Mucosa of rectum (tissue), 2 donors: ENCODE measurements at regions not wholly inside any gene's neighbourhood (a gene's known extent, or its start where the extent isn't known, plus 50 kb on each side); places are given as distances from the start of the nearest gene placed in this dataset.

Experiments
- H3K27ac ChIP-seq, 2 donors: one replicate each; pipeline ENCODE4 v1.7.0; 2013; ENCODE audit warnings: inconsistent platforms in 2 of 2, low read depth in 2 of 2, low read length in 2 of 2
- H3K27me3 ChIP-seq, 2 donors: one replicate each; pipeline ENCODE4 v1.7.0; 2013; ENCODE audit warnings: low read length in 2 of 2; ENCODE audit not compliant: control insufficient read depth in 2 of 2, insufficient read depth in 2 of 2
- H3K36me3 ChIP-seq, 2 donors: one replicate each; pipeline ENCODE4 v1.7.0; 2013; ENCODE audit warnings: low read length in 2 of 2; ENCODE audit not compliant: control insufficient read depth in 2 of 2, insufficient read depth in 2 of 2
- H3K4me1 ChIP-seq, 2 donors: one replicate each; pipeline ENCODE4 v1.7.0; 2013; ENCODE audit warnings: low read length in 2 of 2, mild to moderate bottlenecking in 1 of 2; ENCODE audit not compliant: control insufficient read depth in 2 of 2, insufficient read depth in 2 of 2
- H3K4me3 ChIP-seq, 2 donors: one replicate each; pipeline ENCODE4 v1.7.0; 2013; ENCODE audit warnings: low read length in 2 of 2
- H3K9ac ChIP-seq, 2 donors: one replicate each; pipeline ENCODE4 v1.7.0; 2013; ENCODE audit warnings: low read length in 2 of 2, low read depth in 1 of 2, mild to moderate bottlenecking in 1 of 2
- H3K9me3 ChIP-seq, 2 donors: one replicate each; pipeline ENCODE4 v1.7.0; 2013; ENCODE audit warnings: low read length in 2 of 2; ENCODE audit not compliant: control insufficient read depth in 2 of 2
- donor health status: healthy.
- donor health status: Normal muscosa, but diverticular disease.

- Histone ChIP-seq H3K9me3 (no peaks in the 10 kb centered on the region), H3K4me3 (no peak overlapping the region), H3K9ac (no peak overlapping the region), H3K27ac (no peak overlapping the region), H3K36me3 (no peaks in the 10 kb centered on the region), H3K27me3 (no peaks in the 10 kb centered on the region), H3K4me1 (no peaks in the 10 kb centered on the region)
These were observed 848.7 kb upstream of the NXPH2 start for GRCh38 chr2:139628931-139629330.

- Histone ChIP-seq H3K4me1 (no peaks in the 10 kb centered on the region), H3K36me3 (no peaks in the 10 kb centered on the region), H3K9me3 (no peaks in the 10 kb centered on the region), H3K9ac (no peak overlapping the region), H3K4me3 (no peak overlapping the region), H3K27me3 (no peaks in the 10 kb centered on the region), H3K27ac (no peak overlapping the region)
These were observed 845.9 kb upstream of the NXPH2 start for GRCh38 chr2:139626128-139626527.

DNA sequence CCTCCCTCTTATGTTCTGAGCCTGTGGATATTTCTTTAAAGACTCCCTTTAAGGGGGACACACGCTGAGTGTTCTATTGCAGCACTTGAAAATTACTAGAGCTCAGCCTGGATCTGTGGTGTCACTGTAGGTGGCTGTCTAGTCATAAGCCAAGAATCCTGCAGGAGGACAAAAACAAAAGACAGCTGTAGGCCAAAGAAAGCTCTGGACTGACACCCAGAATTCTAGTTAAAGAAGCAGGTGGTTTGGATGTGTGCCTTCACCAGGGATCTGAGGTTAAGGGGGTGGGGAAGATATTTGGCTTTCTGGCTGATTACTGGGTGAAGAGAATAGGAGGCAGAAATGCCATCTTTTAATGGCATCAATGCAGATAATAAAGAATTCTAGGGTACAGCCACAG, 842.5 kb upstream of the NXPH2 start:
- Histone ChIP-seq H3K27ac (no peak overlapping the region), H3K36me3 (no peaks in the 10 kb centered on the region), H3K27me3 (no peaks in the 10 kb centered on the region), H3K9ac (no peak overlapping the region), H3K9me3 (no peaks in the 10 kb centered on the region), H3K4me3 (no peak overlapping the region), H3K4me1 (no peaks in the 10 kb centered on the region)

GRCh38 chr2:139617747-139618146, 837.6 kb upstream of the NXPH2 start:
- H3K4me3 ChIP-seq: no peak overlapping the region
- H3K9ac ChIP-seq: no peak overlapping the region
- H3K27me3 ChIP-seq: no peaks in the 10 kb centered on the region
- H3K9me3 ChIP-seq: no peaks in the 10 kb centered on the region
- no peak overlapping the region for H3K27ac ChIP-seq
- no peaks in the 10 kb centered on the region for H3K4me1 ChIP-seq
- no peaks in the 10 kb centered on the region for H3K36me3 ChIP-seq

DNA sequence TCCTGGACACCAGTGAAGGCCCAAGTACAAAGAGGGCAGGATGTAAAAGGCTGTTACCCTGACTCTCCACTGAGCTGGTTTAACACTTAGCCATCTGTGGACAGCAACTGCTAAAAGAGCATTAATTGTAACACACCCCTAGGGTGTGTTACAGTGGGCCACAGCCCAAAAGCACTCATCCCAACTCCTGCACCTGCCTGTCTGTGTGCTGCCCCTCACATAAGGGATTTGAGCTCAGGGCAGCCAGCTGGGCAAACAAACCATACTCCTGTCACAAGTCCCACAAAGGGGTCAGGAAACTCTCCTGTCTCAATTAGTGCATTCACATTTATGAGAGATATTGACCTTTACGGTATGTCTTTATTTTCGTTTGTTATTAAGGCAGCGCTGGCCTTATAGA, 833.1 kb upstream of the NXPH2 start:
- no peak overlapping the region for H3K4me3 ChIP-seq
- H3K27ac ChIP-seq: no peak overlapping the region

DNA sequence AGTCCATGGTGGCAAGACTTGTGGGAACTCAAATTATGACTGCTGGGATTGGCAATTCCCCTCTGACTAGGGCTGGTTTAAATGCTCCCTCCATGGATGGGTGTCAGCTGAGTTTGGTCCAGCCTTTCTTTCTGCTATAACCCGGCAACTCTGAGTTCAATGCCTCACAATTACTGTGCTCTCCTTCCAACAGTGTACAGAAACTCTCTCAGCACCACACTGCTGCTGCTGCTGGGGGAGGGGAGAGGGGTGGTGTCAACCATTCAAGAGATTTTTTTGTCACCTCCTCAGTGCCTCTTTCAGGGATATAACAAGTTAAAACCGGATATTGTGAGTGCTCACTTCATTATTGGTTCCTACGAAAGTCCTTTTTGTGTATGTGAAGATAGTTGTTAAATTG, 830.3 kb upstream of the NXPH2 start:
- no peaks in the 10 kb centered on the region for H3K4me1 ChIP-seq
- no peak overlapping the region for H3K9ac ChIP-seq
- H3K4me3 ChIP-seq: no peak overlapping the region

More for the DNA sequence above, 833.1 kb upstream of the NXPH2 start:
- Histone ChIP-seq H3K36me3 (no peaks in the 10 kb centered on the region), H3K9ac (no peak overlapping the region), H3K9me3 (no peaks in the 10 kb centered on the region), H3K4me1 (no peaks in the 10 kb centered on the region), H3K27me3 (no peaks in the 10 kb centered on the region)

DNA sequence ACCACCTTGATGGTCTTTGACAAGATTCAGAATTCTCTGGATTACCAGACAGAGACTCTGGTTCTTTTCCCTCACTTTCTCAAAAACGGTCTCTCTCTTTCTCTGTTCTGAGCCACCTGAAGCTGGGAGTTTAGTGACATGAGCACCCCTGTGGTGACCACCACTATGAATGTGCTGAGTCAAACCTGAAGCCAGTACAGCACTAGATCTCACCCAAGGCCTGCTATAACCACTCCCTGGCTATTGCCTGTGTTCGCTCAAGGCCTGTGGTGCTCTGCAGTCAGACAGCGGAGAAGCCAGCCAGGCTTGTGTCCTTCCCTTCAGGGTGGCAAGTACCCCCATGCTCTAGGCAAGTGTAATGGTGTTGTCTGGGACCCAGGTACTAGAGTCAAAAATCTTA, 828.9 kb upstream of the NXPH2 start:
- Histone ChIP-seq H3K27ac (no peak overlapping the region), H3K36me3 (no peaks in the 10 kb centered on the region), H3K27me3 (no peaks in the 10 kb centered on the region), H3K4me1 (no peaks in the 10 kb centered on the region), H3K4me3 (no peak overlapping the region), H3K9me3 (no peaks in the 10 kb centered on the region), H3K9ac (no peak overlapping the region)

More for the DNA sequence above, 830.3 kb upstream of the NXPH2 start:
- Histone ChIP-seq H3K27me3 (no peaks in the 10 kb centered on the region), H3K9me3 (no peaks in the 10 kb centered on the region), H3K36me3 (no peaks in the 10 kb centered on the region), H3K27ac (no peak overlapping the region)

DNA sequence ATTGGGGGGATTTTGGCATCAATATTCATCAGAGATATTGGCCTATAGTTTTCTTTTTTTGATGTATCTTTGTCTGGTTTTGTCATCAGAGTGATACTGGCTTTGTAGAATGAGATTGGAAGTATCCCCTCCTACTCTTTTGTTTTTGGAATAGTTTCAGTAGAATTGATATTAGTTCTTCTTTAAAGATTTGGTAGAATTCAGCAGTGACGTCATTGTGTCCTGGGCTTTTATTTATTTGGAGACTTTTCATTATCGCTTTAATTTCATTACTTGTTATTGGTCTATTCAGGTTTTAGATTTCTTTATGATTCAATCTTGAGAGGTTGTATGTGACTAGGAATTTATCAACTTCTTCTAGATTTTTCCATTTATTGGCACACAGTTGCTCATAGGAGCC, 825.5 kb upstream of the NXPH2 start:
- no peak overlapping the region for H3K27ac ChIP-seq

DNA sequence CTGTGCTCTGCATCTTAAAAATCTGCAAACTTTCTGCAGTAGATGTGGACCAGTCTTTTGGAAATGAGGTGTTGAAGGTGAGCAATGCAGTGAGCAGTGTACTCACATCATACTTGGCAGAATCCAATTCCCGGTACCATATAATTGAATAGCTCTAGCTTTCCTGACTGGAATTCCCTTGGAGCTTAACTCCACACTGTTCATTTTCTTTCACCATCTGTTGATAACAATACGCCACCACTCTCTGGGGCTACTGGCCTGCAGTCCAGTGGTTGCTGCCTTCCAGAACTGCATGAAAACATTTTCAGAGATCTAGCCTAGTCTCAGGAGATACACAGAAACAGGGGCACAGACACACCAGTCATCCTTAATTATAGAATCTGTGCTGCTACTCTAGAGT, 820.0 kb upstream of the NXPH2 start:
- no peaks in the 10 kb centered on the region for H3K27me3 ChIP-seq
- H3K9me3 ChIP-seq: no peaks in the 10 kb centered on the region
- H3K27ac ChIP-seq: no peak overlapping the region
- no peak overlapping the region for H3K4me3 ChIP-seq
- H3K4me1 ChIP-seq: no peaks in the 10 kb centered on the region
- H3K36me3 ChIP-seq: no peaks in the 10 kb centered on the region
- no peak overlapping the region for H3K9ac ChIP-seq

More for the DNA sequence above, 825.5 kb upstream of the NXPH2 start:
- Histone ChIP-seq H3K4me3 (no peak overlapping the region), H3K9me3 (no peaks in the 10 kb centered on the region), H3K27me3 (no peaks in the 10 kb centered on the region), H3K9ac (no peak overlapping the region), H3K36me3 (no peaks in the 10 kb centered on the region), H3K4me1 (no peaks in the 10 kb centered on the region)

DNA sequence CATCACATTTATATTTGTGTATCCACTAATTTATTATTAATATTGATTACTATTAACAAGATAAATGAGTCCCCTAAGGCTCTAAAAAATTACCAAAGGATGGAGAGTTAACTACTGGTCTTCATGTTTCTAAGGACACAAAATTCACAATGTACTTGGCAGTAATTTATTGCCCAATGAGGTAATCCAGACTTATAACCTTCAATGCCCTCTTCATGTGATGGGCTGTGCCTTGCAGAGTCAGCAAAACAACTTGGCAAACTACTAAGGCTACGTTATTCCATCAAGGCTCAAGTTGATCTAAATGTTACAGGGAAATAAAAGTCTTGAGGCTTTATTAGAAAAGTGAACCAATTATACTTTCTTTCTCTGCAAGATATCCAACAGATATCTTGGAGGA, 804.9 kb upstream of the NXPH2 start:
- no peak overlapping the region for H3K4me3 ChIP-seq

DNA sequence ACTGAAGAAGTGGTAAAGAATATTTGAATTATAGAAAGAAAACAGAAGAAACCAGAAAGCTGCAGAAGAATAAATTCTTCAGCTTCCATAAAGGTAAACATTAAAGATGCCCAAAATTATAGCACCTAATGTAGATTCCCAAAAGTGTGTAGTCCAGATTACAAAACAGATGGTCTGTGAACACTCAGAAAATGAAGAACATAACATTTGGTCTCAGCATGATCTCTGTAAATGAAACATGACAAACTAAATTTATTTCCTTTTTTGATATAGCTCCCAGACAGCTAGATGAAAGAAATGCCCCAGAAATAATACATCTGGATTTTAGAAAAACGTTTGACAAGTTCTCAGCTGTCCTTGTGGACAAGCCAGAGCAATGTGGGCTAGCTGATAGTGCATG, 794.2 kb upstream of the NXPH2 start:
- no peaks in the 10 kb centered on the region for H3K36me3 ChIP-seq
- no peak overlapping the region for H3K4me3 ChIP-seq
- H3K9ac ChIP-seq: no peak overlapping the region
- H3K27me3 ChIP-seq: no peaks in the 10 kb centered on the region
- H3K27ac ChIP-seq: no peak overlapping the region
- H3K9me3 ChIP-seq: no peaks in the 10 kb centered on the region
- no peaks in the 10 kb centered on the region for H3K4me1 ChIP-seq

More for the DNA sequence above, 804.9 kb upstream of the NXPH2 start:
- Histone ChIP-seq H3K36me3 (no peaks in the 10 kb centered on the region), H3K4me1 (no peaks in the 10 kb centered on the region), H3K9ac (no peak overlapping the region), H3K27ac (no peak overlapping the region), H3K9me3 (no peaks in the 10 kb centered on the region), H3K27me3 (no peaks in the 10 kb centered on the region)
